Neural cell (in vitro differentiated cells): ENCODE measurements at regions not wholly inside any gene's neighbourhood (a gene's known extent, or its start where the extent isn't known, plus 50 kb on each side); places are given as distances from the start of the nearest gene placed in this dataset.

ENCODE experiments used
- H2AFZ ChIP-seq: fragments of 200-600, 300-800 bp; sonication (generic), shearing (Covaris generic); 2 replicates; pipeline ENCODE4 v1.6.0; 2014; ENCODE audit warnings: low read depth, mild to moderate bottlenecking, antibody characterized with exemption, low read length, moderate library complexity
- H3F3A ChIP-seq: fragments of 200-600 bp; shearing (Covaris generic); 2 replicates; pipeline ENCODE4 v1.6.1; 2016; ENCODE audit warnings: mild to moderate bottlenecking, moderate library complexity, mixed read lengths, antibody characterized with exemption, low read length; ENCODE audit not compliant: insufficient read depth, poor library complexity, severe bottlenecking
- H3K27ac ChIP-seq: fragments of 200-600, 300-800 bp; sonication (generic), shearing (Covaris generic); 2 replicates; pipeline ENCODE4 v1.5.1; 2014; ENCODE audit warnings: mild to moderate bottlenecking, low read length, moderate library complexity
- H3K27me3 ChIP-seq: fragments of 300-800, 200-600 bp; sonication (generic), shearing (Covaris generic); 2 replicates; pipeline ENCODE4 v1.6.0; 2014; ENCODE audit warnings: mild to moderate bottlenecking, low read depth, low read length, moderate library complexity; ENCODE audit not compliant: insufficient read depth
- H3K36me3 ChIP-seq: fragments of 300-800, 200-600 bp; sonication (generic), shearing (Covaris generic); 2 replicates; pipeline ENCODE4 v1.5.1; 2014; ENCODE audit warnings: mild to moderate bottlenecking, antibody characterized with exemption, low read length, moderate library complexity; ENCODE audit not compliant: insufficient read depth
- H3K4me2 ChIP-seq: fragments of 300-800, 200-600 bp; sonication (generic), shearing (Covaris generic); 2 replicates; pipeline ENCODE4 v1.6.0; 2014; ENCODE audit warnings: mild to moderate bottlenecking, low read length
- H3K4me3 ChIP-seq: fragments of 300-800, 200-600 bp; sonication (generic), shearing (Covaris generic); 2 replicates; pipeline ENCODE4 v1.5.1; 2014; ENCODE audit warnings: mild to moderate bottlenecking, low read length, moderate library complexity
- H3K79me2 ChIP-seq: fragments of 200-600 bp; shearing (Covaris generic); replicated peaks from 2 replicates; pipeline ENCODE4 v1.6.0; 2014; ENCODE audit warnings: mild to moderate bottlenecking, low read length, moderate library complexity; ENCODE audit not compliant: insufficient read depth
- H3K9ac ChIP-seq: fragments of 300-800, 200-600 bp; sonication (generic), shearing (Covaris generic); 2 replicates; pipeline ENCODE4 v1.6.1; 2016; ENCODE audit warnings: mild to moderate bottlenecking, low read length, mixed read lengths
- H3K9me2 ChIP-seq: fragments of 200-600 bp; shearing (Covaris generic); 2 replicates; pipeline ENCODE4 v1.6.1; 2016; ENCODE audit warnings: mild to moderate bottlenecking, low read length, mixed read lengths; ENCODE audit not compliant: insufficient read depth
- H3K9me3 ChIP-seq: fragments of 200-600, 300-800 bp; sonication (generic), shearing (Covaris generic); 2 replicates; pipeline ENCODE4 v1.6.1; 2016; ENCODE audit warnings: mild to moderate bottlenecking, mixed run types, low read length, moderate library complexity, mixed read lengths
- H4K20me1 ChIP-seq: fragments of 200-600 bp; shearing (Covaris generic); 2 replicates; pipeline ENCODE4 v1.6.1; 2016; ENCODE audit warnings: mild to moderate bottlenecking, mixed run types; ENCODE audit not compliant: insufficient read depth
- EP300 ChIP-seq: fragments of 450-650 bp; conservative IDR thresholded peaks from 2 replicates; pipeline ENCODE4 v1.6.1; 2014; ENCODE audit warnings: antibody characterized with exemption, mild to moderate bottlenecking, moderate library complexity; ENCODE audit not compliant: poor library complexity, severe bottlenecking
- EZH2 ChIP-seq: fragments of 200-600, 300-800 bp; shearing (Covaris generic), sonication (generic); IDR thresholded peaks from 2 replicates; pipeline ENCODE4 v1.6.1; 2014; ENCODE audit warnings: antibody characterized with exemption, low read length, borderline replicate concordance, mild to moderate bottlenecking; ENCODE audit not compliant: insufficient read depth, poor library complexity, severe bottlenecking
- MXI1 ChIP-seq: fragments of 450-650 bp; conservative IDR thresholded peaks from 2 replicates; pipeline ENCODE4 v1.6.1; 2014; ENCODE audit warnings: antibody characterized with exemption, mild to moderate bottlenecking; ENCODE audit not compliant: poor library complexity, severe bottlenecking
- POLR2AphosphoS5 ChIP-seq: IDR thresholded peaks from 2 replicates; pipeline ENCODE4 v1.6.1; 2012
- RAD21 ChIP-seq: fragments of 450-650 bp; conservative IDR thresholded peaks from 2 replicates; pipeline ENCODE4 v1.6.1; 2014; ENCODE audit warnings: antibody characterized with exemption, mild to moderate bottlenecking, moderate library complexity
- SMC3 ChIP-seq: fragments of 450-650 bp; conservative IDR thresholded peaks from 2 replicates; pipeline ENCODE4 v1.6.1; 2014; ENCODE audit warnings: antibody characterized with exemption, mild to moderate bottlenecking, moderate library complexity; ENCODE audit not compliant: poor library complexity
- TAF1 ChIP-seq: IDR thresholded peaks from 2 replicates; pipeline ENCODE4 v1.6.1; 2012; ENCODE audit warnings: low read depth
- TF ChIP-seq, protein P1 (sequence below): IDR thresholded peaks from 2 replicates; pipeline ENCODE4 v1.6.1; 2012; ENCODE audit warnings: borderline replicate concordance
- TF ChIP-seq, protein P2 (sequence below): fragments of 450-650 bp; IDR thresholded peaks from 2 replicates; pipeline ENCODE4 v1.5.1; 2014; ENCODE audit warnings: antibody characterized with exemption, mild to moderate bottlenecking, moderate library complexity; ENCODE audit not compliant: poor library complexity, severe bottlenecking

DNA sequence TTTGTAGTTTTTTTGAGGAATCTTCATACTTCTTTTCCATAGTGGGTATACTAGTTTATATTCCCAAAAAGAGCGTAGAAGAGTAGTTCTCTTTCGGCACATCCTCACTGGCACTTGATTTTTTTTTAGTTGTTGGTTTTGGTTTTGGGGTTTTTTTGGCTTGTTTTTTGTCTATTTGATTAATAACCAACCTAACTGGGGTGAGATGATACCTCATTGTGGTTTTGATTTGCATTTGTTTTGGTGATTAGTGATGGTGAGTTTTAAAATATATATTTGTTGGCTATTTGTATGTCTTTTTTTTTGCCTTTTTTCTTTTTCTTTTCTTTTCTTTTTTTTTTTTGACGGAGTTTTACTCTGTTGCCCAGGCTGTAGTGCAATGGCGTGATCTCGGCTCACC lies 69.7 kb upstream of the BTG1 start:
- TF ChIP-seq MXI1 = no peak
- TF ChIP-seq EP300 = no peak
- TF ChIP-seq TAF1 = no peak
- TF ChIP-seq SMC3 = no peak
- TF ChIP-seq RAD21 = no peak
- TF ChIP-seq, protein P1, sequence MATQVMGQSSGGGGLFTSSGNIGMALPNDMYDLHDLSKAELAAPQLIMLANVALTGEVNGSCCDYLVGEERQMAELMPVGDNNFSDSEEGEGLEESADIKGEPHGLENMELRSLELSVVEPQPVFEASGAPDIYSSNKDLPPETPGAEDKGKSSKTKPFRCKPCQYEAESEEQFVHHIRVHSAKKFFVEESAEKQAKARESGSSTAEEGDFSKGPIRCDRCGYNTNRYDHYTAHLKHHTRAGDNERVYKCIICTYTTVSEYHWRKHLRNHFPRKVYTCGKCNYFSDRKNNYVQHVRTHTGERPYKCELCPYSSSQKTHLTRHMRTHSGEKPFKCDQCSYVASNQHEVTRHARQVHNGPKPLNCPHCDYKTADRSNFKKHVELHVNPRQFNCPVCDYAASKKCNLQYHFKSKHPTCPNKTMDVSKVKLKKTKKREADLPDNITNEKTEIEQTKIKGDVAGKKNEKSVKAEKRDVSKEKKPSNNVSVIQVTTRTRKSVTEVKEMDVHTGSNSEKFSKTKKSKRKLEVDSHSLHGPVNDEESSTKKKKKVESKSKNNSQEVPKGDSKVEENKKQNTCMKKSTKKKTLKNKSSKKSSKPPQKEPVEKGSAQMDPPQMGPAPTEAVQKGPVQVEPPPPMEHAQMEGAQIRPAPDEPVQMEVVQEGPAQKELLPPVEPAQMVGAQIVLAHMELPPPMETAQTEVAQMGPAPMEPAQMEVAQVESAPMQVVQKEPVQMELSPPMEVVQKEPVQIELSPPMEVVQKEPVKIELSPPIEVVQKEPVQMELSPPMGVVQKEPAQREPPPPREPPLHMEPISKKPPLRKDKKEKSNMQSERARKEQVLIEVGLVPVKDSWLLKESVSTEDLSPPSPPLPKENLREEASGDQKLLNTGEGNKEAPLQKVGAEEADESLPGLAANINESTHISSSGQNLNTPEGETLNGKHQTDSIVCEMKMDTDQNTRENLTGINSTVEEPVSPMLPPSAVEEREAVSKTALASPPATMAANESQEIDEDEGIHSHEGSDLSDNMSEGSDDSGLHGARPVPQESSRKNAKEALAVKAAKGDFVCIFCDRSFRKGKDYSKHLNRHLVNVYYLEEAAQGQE = no peak
- TF ChIP-seq EZH2 = no peak
- no peak for TF ChIP-seq POLR2AphosphoS5
- TF ChIP-seq, protein P2, sequence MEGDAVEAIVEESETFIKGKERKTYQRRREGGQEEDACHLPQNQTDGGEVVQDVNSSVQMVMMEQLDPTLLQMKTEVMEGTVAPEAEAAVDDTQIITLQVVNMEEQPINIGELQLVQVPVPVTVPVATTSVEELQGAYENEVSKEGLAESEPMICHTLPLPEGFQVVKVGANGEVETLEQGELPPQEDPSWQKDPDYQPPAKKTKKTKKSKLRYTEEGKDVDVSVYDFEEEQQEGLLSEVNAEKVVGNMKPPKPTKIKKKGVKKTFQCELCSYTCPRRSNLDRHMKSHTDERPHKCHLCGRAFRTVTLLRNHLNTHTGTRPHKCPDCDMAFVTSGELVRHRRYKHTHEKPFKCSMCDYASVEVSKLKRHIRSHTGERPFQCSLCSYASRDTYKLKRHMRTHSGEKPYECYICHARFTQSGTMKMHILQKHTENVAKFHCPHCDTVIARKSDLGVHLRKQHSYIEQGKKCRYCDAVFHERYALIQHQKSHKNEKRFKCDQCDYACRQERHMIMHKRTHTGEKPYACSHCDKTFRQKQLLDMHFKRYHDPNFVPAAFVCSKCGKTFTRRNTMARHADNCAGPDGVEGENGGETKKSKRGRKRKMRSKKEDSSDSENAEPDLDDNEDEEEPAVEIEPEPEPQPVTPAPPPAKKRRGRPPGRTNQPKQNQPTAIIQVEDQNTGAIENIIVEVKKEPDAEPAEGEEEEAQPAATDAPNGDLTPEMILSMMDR = no peak
- no peaks in the 10 kb centered on the region for H3F3A ChIP-seq
- H3K27ac ChIP-seq = no peak overlapping the region
- no peaks in the 10 kb centered on the region for H3K79me2 ChIP-seq
- H4K20me1 ChIP-seq = no peaks in the 10 kb centered on the region
- H3K36me3 ChIP-seq = no peaks in the 10 kb centered on the region
- H3K4me2 ChIP-seq = no peak overlapping the region
- no peaks in the 10 kb centered on the region for H3K9me3 ChIP-seq
- no peaks in the 10 kb centered on the region for H3K9me2 ChIP-seq
- H3K27me3 ChIP-seq = no peaks in the 10 kb centered on the region
- no peak overlapping the region for H3K9ac ChIP-seq
- H3K4me3 ChIP-seq = no peak overlapping the region
- H2AFZ ChIP-seq = no peak overlapping the region

DNA sequence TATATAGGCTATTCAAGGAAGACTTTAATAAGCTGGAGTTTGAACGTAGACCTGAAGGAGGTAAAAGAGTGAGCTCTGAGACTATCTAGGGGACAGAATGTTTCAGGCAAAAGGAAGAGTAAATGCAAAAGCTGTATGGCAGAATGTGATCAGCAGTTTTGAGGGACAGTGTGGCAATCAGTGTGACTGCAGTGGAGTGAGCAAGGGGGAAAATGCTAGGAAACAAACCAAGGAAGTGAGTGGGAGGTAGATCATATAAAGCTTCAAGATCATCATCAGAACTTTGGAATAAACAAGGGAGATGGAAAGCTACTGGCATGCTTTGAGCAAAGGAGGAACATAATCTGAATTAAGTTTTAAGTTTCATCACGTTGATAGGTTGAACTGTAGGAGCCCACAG lies 67.5 kb upstream of the BTG1 start:
- TF ChIP-seq, protein P1 = no peak
- TF ChIP-seq TAF1 (no peak), EZH2 (no peak), POLR2AphosphoS5 (no peak), MXI1 (no peak), RAD21 (no peak), EP300 (no peak), SMC3 (no peak)
- TF ChIP-seq, protein P2 = no peak
- Histone ChIP-seq H4K20me1 (no peaks in the 10 kb centered on the region), H2AFZ (no peak overlapping the region)

More for the DNA sequence above, 67.5 kb upstream of the BTG1 start:
- H3K9me3 ChIP-seq = no peaks in the 10 kb centered on the region
- H3F3A ChIP-seq = no peaks in the 10 kb centered on the region
- H3K27me3 ChIP-seq = no peaks in the 10 kb centered on the region
- H3K27ac ChIP-seq = no peak overlapping the region
- no peak overlapping the region for H3K4me3 ChIP-seq
- H3K4me2 ChIP-seq = no peak overlapping the region
- no peak overlapping the region for H3K9ac ChIP-seq
- no peaks in the 10 kb centered on the region for H3K79me2 ChIP-seq
- H3K9me2 ChIP-seq = no peaks in the 10 kb centered on the region
- H3K36me3 ChIP-seq = no peaks in the 10 kb centered on the region
